ENCODE measurements at regions not wholly inside any gene's neighbourhood (a gene's known extent, or its start where the extent isn't known, plus 50 kb on each side); places are given as distances from the start of the nearest gene placed in this dataset.

DNA sequence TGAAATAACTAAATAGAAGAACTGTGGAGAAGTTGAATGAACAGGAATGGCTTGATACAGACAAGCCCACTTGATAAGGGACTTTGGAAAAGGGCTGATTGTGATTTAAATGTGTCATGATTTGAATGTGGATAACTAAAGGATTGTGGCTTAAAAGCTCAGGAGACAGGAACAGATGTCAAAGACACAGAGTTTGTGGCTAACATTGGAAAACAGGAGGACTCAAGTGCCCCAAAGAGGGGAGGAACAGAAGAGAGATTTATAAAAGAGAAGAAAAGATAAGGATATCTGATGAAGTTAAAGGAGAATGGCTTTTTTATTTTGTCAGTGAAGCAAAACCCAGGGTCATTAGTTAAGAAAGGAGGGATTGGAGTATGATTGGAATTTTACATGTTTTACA lies 124.2 kb upstream of the TRPM3 start:
- Histone ChIP-seq H2BK20ac (ENCODE audit: low read length) (no peak overlapping the region), H3K4ac (replicated peaks; ENCODE audit: insufficient read length, low read depth, low read length) (no peak overlapping the region), H3K36me3 (ENCODE audit: control insufficient read depth in 2 of 4, insufficient read depth in 4 of 4, low read length in 3 of 4) (no peaks in the 10 kb centered on the region), H2BK120ac (replicated peaks; ENCODE audit: low read depth, low read length) (peak overlapping the region; percentile 57), H3K14ac (ENCODE audit: insufficient read length) (no peak overlapping the region), H3K56ac (replicated peaks; ENCODE audit: insufficient read length, low read depth, low read length) (no peak overlapping the region), H3K27ac (ENCODE audit: low read depth, low read length) (0 out of 2 replicates have a peak overlapping the region, but pooled peaks have one; percentile 4), H2AFZ (ENCODE audit: low read length) (no peak overlapping the region), H2BK5ac (ENCODE audit: low read depth, low read length) (no peak overlapping the region), H3K79me2 (ENCODE audit: control insufficient read depth in 1 of 2, insufficient read depth in 2 of 2, low read length in 2 of 2) (no peaks in the 10 kb centered on the region), H3K4me1 (replicated peaks in 1 of 4; ENCODE audit: control insufficient read depth in 3 of 4, insufficient read depth in 4 of 4, low read length in 3 of 4) (peaks cover 0 to 21% (median 12%) of the 10 kb centered on the region in 4 experiments; a peak in 3 of 7 replicates), H2BK15ac (ENCODE audit: low read length) (no peak overlapping the region), H4K20me1 (replicated peaks in 1 of 2; ENCODE audit: control insufficient read depth in 1 of 2, insufficient read depth in 2 of 2, low read length in 2 of 2) (no peaks in the 10 kb centered on the region), H3K9ac (replicated peaks in 1 of 4; ENCODE audit: extremely low read depth in 1 of 4, low read depth in 3 of 4, low read length in 3 of 4) (no peak overlapping the region), H3K18ac (ENCODE audit: extremely low read depth, low read length) (no peak overlapping the region), H3K4me3 (ENCODE audit: extremely low read depth in 1 of 4, insufficient read depth in 2 of 4, low read depth in 3 of 4, low read length in 4 of 4) (peak overlapping the region in 1 of 4 experiments; percentile 10; a peak in 1 of 8 replicates), H3K23me2 (ENCODE audit: low read depth, low read length) (peaks cover under 1% of the 10 kb centered on the region; the same call in 1 of the 2 replicates), H3K9me3 (ENCODE audit: insufficient read depth in 2 of 2, low read depth in 1 of 2, low read length in 1 of 2) (no peaks in the 10 kb centered on the region), H3K23ac (ENCODE audit: insufficient read length) (no peak overlapping the region), H3K79me1 (ENCODE audit: low read depth, low read length) (no peaks in the 10 kb centered on the region), H2AK5ac (ENCODE audit: low read depth, low read length) (no peak overlapping the region), H4K91ac (replicated peaks; ENCODE audit: insufficient read length, low read length) (no peak overlapping the region), H4K8ac (ENCODE audit: extremely low read depth, insufficient read depth, low read length) (no peak overlapping the region), H3K27me3 (replicated peaks in 1 of 4; ENCODE audit: control insufficient read depth in 3 of 4, extremely low read depth in 1 of 4, insufficient read depth in 3 of 4, low read length in 3 of 4) (no peaks in the 10 kb centered on the region), H2BK12ac (ENCODE audit: low read depth, low read length) (no peak overlapping the region), H4K5ac (ENCODE audit: insufficient read length, low read depth, low read length) (no peak overlapping the region), H3K4me2 (ENCODE audit: insufficient read depth in 1 of 2, low read depth in 2 of 2, low read length in 2 of 2) (peak overlapping the region in 1 of 2 experiments; percentile 26; a peak in 3 of 4 replicates)
- CTCF ChIA-PET (ENCODE audit: partially characterized antibody): no interaction called here
- FAIRE-seq: peak; percentile 68
- DNase-seq (ENCODE audit: low read depth in 1 of 2, low spot score in 2 of 2): no peak
- POLR2A ChIA-PET (ENCODE audit: partially characterized antibody): interaction anchor here (0.7 to 1.1 kb wide), 2 partner anchors 124 to 507 kb away, joined by 3 read pairs; partner anchors contain the start of gene TRPM3
- TF ChIP-seq YY1 (IDR thresholded peaks at IDR 0.05; ENCODE audit: low read depth, low read length) (no peak), TAF7 (optimal IDR thresholded peaks at IDR 0.05; ENCODE audit: borderline replicate concordance, low read depth, low read length) (no peak), NRF1 (IDR thresholded peaks at IDR 0.05; ENCODE audit: low read depth, low read length) (no peak), CBX8 (IDR thresholded peaks at IDR 0.05; ENCODE audit: borderline replicate concordance, low read depth, low read length) (no peak), SIX5 (IDR thresholded peaks at IDR 0.05; ENCODE audit: low read depth, low read length) (no peak), KDM1A (IDR thresholded peaks at IDR 0.05; ENCODE audit: borderline replicate concordance, low read length) (no peak), ASH2L (IDR thresholded peaks at IDR 0.05; ENCODE audit: low read length) (no peak), CHD1 (IDR thresholded peaks at IDR 0.05; ENCODE audit: low read depth, low read length) (no peak)
- TF ChIP-seq, protein P1, sequence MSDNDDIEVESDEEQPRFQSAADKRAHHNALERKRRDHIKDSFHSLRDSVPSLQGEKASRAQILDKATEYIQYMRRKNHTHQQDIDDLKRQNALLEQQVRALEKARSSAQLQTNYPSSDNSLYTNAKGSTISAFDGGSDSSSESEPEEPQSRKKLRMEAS (IDR thresholded peaks at IDR 0.05): no peak
- TF ChIP-seq, protein P2, sequence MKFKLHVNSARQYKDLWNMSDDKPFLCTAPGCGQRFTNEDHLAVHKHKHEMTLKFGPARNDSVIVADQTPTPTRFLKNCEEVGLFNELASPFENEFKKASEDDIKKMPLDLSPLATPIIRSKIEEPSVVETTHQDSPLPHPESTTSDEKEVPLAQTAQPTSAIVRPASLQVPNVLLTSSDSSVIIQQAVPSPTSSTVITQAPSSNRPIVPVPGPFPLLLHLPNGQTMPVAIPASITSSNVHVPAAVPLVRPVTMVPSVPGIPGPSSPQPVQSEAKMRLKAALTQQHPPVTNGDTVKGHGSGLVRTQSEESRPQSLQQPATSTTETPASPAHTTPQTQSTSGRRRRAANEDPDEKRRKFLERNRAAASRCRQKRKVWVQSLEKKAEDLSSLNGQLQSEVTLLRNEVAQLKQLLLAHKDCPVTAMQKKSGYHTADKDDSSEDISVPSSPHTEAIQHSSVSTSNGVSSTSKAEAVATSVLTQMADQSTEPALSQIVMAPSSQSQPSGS (IDR thresholded peaks at IDR 0.05; ENCODE audit: low read length): no peak
- TF ChIP-seq, protein P3, sequence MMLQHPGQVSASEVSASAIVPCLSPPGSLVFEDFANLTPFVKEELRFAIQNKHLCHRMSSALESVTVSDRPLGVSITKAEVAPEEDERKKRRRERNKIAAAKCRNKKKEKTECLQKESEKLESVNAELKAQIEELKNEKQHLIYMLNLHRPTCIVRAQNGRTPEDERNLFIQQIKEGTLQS (IDR thresholded peaks at IDR 0.05; ENCODE audit: insufficient read depth, low read depth, low read length): no peak
- TF ChIP-seq, protein P4, sequence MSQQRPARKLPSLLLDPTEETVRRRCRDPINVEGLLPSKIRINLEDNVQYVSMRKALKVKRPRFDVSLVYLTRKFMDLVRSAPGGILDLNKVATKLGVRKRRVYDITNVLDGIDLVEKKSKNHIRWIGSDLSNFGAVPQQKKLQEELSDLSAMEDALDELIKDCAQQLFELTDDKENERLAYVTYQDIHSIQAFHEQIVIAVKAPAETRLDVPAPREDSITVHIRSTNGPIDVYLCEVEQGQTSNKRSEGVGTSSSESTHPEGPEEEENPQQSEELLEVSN (IDR thresholded peaks at IDR 0.05): no peak
